ENCODE measurements at regions not wholly inside any gene's neighbourhood (a gene's known extent, or its start where the extent isn't known, plus 50 kb on each side); places are given as distances from the start of the nearest gene placed in this dataset.
A peak's percentile ranks its signal among the peaks of the same experiment; 100 is the strongest.
"Not testable (repeated sequence)": the region's sequence is repeated elsewhere in the genome, so short reads cannot be mapped to it uniquely, and the experiment has no call there.

DNA sequence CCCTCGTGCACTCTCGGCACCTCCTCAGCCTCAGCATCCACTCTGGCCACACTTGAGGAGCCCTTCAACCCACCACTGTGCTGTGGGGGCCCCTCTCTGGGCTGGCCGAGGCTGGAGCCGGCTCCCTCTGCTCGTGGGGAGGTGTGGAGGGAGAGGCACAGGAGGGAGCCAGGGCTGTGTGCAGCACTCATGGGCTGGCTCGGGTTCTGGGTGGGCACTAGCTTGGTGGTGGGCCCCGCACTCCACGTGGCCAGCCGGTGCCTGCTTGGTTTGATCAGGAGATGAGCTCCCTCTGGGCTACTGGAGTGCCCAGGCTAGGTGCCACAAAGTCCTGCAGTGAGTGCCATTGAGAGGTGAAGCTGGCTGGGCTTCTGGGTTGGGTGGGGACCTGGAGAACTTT, 949.4 kb upstream of the GJE1 start:
- ATAC-seq = no peak
- no peak overlapping the region for H3K4me2 ChIP-seq (ENCODE audit: insufficient read depth, low read length)
- H3K4me1 ChIP-seq (replicated peaks in 1 of 2; ENCODE audit: control insufficient read depth in 2 of 2, insufficient read depth in 2 of 2, low read length in 2 of 2) = no peaks in the 10 kb centered on the region
- no peak for TF ChIP-seq MAFF (IDR thresholded peaks at IDR 0.05; ENCODE audit: low read length)
- TF ChIP-seq, protein P1, sequence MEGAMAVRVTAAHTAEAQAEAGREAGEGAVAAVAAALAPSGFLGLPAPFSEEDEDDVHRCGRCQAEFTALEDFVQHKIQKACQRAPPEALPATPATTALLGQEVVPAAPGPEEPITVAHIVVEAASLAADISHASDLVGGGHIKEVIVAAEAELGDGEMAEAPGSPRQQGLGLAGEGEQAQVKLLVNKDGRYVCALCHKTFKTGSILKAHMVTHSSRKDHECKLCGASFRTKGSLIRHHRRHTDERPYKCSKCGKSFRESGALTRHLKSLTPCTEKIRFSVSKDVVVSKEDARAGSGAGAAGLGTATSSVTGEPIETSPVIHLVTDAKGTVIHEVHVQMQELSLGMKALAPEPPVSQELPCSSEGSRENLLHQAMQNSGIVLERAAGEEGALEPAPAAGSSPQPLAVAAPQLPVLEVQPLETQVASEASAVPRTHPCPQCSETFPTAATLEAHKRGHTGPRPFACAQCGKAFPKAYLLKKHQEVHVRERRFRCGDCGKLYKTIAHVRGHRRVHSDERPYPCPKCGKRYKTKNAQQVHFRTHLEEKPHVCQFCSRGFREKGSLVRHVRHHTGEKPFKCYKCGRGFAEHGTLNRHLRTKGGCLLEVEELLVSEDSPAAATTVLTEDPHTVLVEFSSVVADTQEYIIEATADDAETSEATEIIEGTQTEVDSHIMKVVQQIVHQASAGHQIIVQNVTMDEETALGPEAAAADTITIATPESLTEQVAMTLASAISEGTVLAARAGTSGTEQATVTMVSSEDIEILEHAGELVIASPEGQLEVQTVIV (CRISPR knock-in tag; IDR thresholded peaks at IDR 0.05; ENCODE audit: borderline replicate concordance) = no peak
- in situ Hi-C loops (cut with MboI) = no loop called here
- no peaks in the 10 kb centered on the region for H3K27me3 ChIP-seq (ENCODE audit: control insufficient read depth in 2 of 2, insufficient read depth in 2 of 2, low read length in 2 of 2)
- H3K9me3 ChIP-seq (replicated peaks; ENCODE audit: control insufficient read depth, insufficient read depth, low read depth, low read length) = no peaks in the 10 kb centered on the region
- WGBS (ENCODE audit: insufficient coverage, low coverage, missing lambda C conversion rate) = 2% methylated on average over 9 of the region's 9 CpGs
- no peak overlapping the region for H3K4me3 ChIP-seq
- FAIRE-seq = no peak
- no peaks in the 10 kb centered on the region for H3K79me2 ChIP-seq (ENCODE audit: control insufficient read depth, insufficient read depth, low read length)
- no peaks in the 10 kb centered on the region for H4K20me1 ChIP-seq (replicated peaks; ENCODE audit: control insufficient read depth, insufficient read depth, low read length)
- intact Hi-C loops (cut with micrococcal nuclease) = no loop called here
- DNase-seq (ENCODE audit: extremely low read depth in 1 of 4, low spot score in 3 of 4) = no peak
- ChIA-PET POLR2A (no interaction called here), CTCF (ENCODE audit: low intra/inter-chr PET ratio) (no interaction called here)
- H3K9me1 ChIP-seq (ENCODE audit: control insufficient read depth, insufficient read depth, low read length) = no peaks in the 10 kb centered on the region
- no peak overlapping the region for H3K9ac ChIP-seq (ENCODE audit: insufficient read depth in 1 of 2, low read depth in 2 of 2, low read length in 2 of 2)
- no peak overlapping the region for H3K27ac ChIP-seq (ENCODE audit: extremely low read depth, low read depth, low read length)
- BruUV-seq (replicated peaks) = no TSS peak
- H3K36me3 ChIP-seq (ENCODE audit: control insufficient read depth, insufficient read depth, low read length) = no peaks in the 10 kb centered on the region
- no peak overlapping the region for H2AFZ ChIP-seq (ENCODE audit: low read depth, low read length)

DNA sequence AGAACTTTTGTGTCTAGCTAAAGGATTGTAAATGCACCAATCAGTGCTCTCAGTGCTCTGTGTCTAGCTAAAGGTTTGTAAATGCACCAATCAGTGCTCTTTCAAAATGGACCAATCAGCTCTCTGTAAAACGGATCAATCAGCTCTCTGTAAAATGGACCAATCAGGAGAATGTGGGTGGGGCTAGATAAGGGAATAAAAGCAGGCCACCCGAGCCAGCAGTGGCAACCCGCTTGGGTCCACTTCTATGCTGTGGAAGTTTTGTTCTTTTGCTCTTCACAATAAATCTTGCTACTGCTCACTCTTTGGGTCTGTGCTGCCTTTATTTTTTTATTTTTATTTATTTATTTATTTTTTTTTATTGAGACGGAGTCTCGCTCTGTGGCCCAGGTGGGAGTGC, 957.3 kb upstream of the GJE1 start:
- H3K79me2 ChIP-seq (ENCODE audit: control insufficient read depth, insufficient read depth, low read length); POLR2A ChIA-PET; H3K4me3 ChIP-seq; ATAC-seq; DNase-seq (ENCODE audit: extremely low read depth in 1 of 4, low spot score in 3 of 4); H3K9me3 ChIP-seq (replicated peaks; ENCODE audit: control insufficient read depth, insufficient read depth, low read depth, low read length); H3K27ac ChIP-seq (ENCODE audit: extremely low read depth, low read depth, low read length); intact Hi-C loops (cut with micrococcal nuclease); H3K27me3 ChIP-seq (ENCODE audit: control insufficient read depth in 2 of 2, insufficient read depth in 2 of 2, low read length in 2 of 2); in situ Hi-C loops (cut with MboI); H3K9ac ChIP-seq (ENCODE audit: insufficient read depth in 1 of 2, low read depth in 2 of 2, low read length in 2 of 2); FAIRE-seq; H2AFZ ChIP-seq (ENCODE audit: low read depth, low read length); H3K4me1 ChIP-seq (replicated peaks in 1 of 2; ENCODE audit: control insufficient read depth in 2 of 2, insufficient read depth in 2 of 2, low read length in 2 of 2); H3K9me1 ChIP-seq (ENCODE audit: control insufficient read depth, insufficient read depth, low read length); H3K4me2 ChIP-seq (ENCODE audit: insufficient read depth, low read length); BruUV-seq (replicated peaks); CTCF ChIA-PET (ENCODE audit: low intra/inter-chr PET ratio); H3K36me3 ChIP-seq (ENCODE audit: control insufficient read depth, insufficient read depth, low read length); H4K20me1 ChIP-seq (replicated peaks; ENCODE audit: control insufficient read depth, insufficient read depth, low read length): not testable (repeated sequence)
- WGBS (ENCODE audit: insufficient coverage, low coverage, missing lambda C conversion rate) = 2% methylated on average over 5 of the region's 5 CpGs
- TF ChIP-seq NFYB (IDR thresholded peaks at IDR 0.05; ENCODE audit: extremely low read depth, insufficient read length) = peak; percentile 59

All from K562 (cell line).